Heart left ventricle (tissue), 13 donors: ENCODE measurements at regions not wholly inside any gene's neighbourhood (a gene's known extent, or its start where the extent isn't known, plus 50 kb on each side); places are given as distances from the start of the nearest gene placed in this dataset.

ENCODE experiments used
- CTCF ChIP-seq, 12 donors: fragments of 200-600 bp; sonication (generic) in 4 of 12; IDR thresholded peaks; one replicate each; pipeline versions ENCODE4 v1.5.0 to v1.8.0; 2018 to 2022; ENCODE audit warnings: antibody characterized with exemption in 12 of 12, mild to moderate bottlenecking in 5 of 12
- POLR2A ChIP-seq, 2 donors: fragments of 450-650 bp; IDR thresholded peaks; one replicate each; pipeline ENCODE4 v1.6.1; 2017; ENCODE audit warnings: antibody characterized with exemption in 2 of 2, mild to moderate bottlenecking in 2 of 2, moderate library complexity in 2 of 2
- donor health status: ischemic (EF 13 %, LVEDD 7.1; RV severe dilation, severe dysfunction).
- donor health status: DM: no; HTN: yes; CAD: no.
- donor health status: DM: no; HTN: no; CAD: no.
- donor health status: ischemic (EF 25% LVEDD 6.9; RV normal size, moderate dysfunction).
- donor health status: ischemic (EF 25% LVEDD 5.7; RV mildly dilated, moderate dysfunction).
- donor health status: ischemic (EF 35%, LVEDD 5.7; RV mildly dilated, moderate dysfunction).
- donor health status: nonischemic (EF 11% LVEDD 7.7; RV severe dilation, severe dysfunction).
- donor health status: DM: yes; HTN: yes; CAD: no.
- donor health status: PGD.
- donor health status: ischemic (EF 29% LVEDD 5.4; RV normal size, mild dysfunction).
- donor health status: nonischemic (EF 23%, LVEDD 6.1; RV moderate dilation, normal function).

DNA sequence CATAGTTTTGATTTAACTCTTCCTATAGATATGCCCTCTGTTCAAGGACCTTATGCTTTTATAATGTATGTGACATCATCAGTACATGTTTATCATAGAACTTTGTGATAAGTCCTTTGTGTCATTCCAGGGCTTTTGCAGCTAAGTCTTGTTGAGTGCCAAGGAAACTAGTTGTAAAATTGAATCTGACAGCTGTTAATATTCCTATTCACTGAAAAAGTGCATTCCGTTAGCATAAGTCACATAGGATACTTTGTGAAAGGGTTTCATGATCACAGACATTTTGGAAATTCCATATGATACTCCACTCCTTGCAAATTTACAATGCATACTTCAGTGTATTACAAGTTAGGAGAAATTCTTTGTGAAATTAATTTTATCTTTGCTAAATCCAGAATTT is 503.4 kb downstream of the CCDC85A start:
- TF ChIP-seq CTCF (IDR thresholded peaks at IDR 0.05): no peak
- no peak for TF ChIP-seq POLR2A (IDR thresholded peaks at IDR 0.05)
